SU-DHL-6 (cell line): ENCODE measurements at regions not wholly inside any gene's neighbourhood (a gene's known extent, or its start where the extent isn't known, plus 50 kb on each side); places are given as distances from the start of the nearest gene placed in this dataset.
"Not testable (repeated sequence)": the region's sequence is repeated elsewhere in the genome, so short reads cannot be mapped to it uniquely, and the experiment has no call there.

Experiments
- H2AFZ ChIP-seq: fragments of 200-600 bp; sonication (generic); 2 replicates; pipeline ENCODE4 v1.6.1; 2014; ENCODE audit warnings: low read depth, mild to moderate bottlenecking, moderate library complexity, mixed read lengths, antibody characterized with exemption, low read length; ENCODE audit not compliant: severe bottlenecking
- H3F3A ChIP-seq: fragments of 200-600 bp; shearing (Covaris generic); 2 replicates; pipeline ENCODE4 v1.6.0; 2016; ENCODE audit warnings: antibody characterized with exemption, mild to moderate bottlenecking; ENCODE audit not compliant: insufficient read depth
- H3K27ac ChIP-seq: fragments of 200-600 bp; sonication (generic); 2 replicates; pipeline ENCODE4 v1.5.1; 2016; ENCODE audit warnings: low read depth, mild to moderate bottlenecking, low read length, moderate library complexity, mixed read lengths
- H3K27me3 ChIP-seq: fragments of 200-600 bp; sonication (generic), shearing (Covaris generic); 2 replicates; pipeline ENCODE4 v1.6.0; 2014; ENCODE audit warnings: mild to moderate bottlenecking, low read length
- H3K36me3 ChIP-seq: fragments of 200-600 bp; sonication (generic); 2 replicates; pipeline ENCODE4 v1.6.1; 2014; ENCODE audit warnings: mild to moderate bottlenecking, low read length, mixed read lengths
- H3K4me2 ChIP-seq: fragments of 300-600, 200-600 bp; shearing (Covaris generic), sonication (generic); 2 replicates; pipeline ENCODE4 v1.6.0; 2014; ENCODE audit warnings: low read length, low read depth, mild to moderate bottlenecking; ENCODE audit not compliant: poor library complexity, severe bottlenecking
- H3K4me3 ChIP-seq: fragments of 200-600 bp; sonication (generic); 2 replicates; pipeline ENCODE4 v1.5.1; 2014; ENCODE audit warnings: antibody characterized with exemption, low read length, mild to moderate bottlenecking, mixed read lengths; ENCODE audit not compliant: insufficient read depth, poor library complexity, severe bottlenecking
- H3K79me2 ChIP-seq: fragments of 200-600 bp; sonication (generic); 2 replicates; pipeline ENCODE4 v1.6.1; 2014; ENCODE audit warnings: mild to moderate bottlenecking, low read length, moderate library complexity; ENCODE audit not compliant: insufficient read depth
- H3K9ac ChIP-seq: fragments of 200-600 bp; sonication (generic); 2 replicates; pipeline ENCODE4 v1.7.0; 2014; ENCODE audit warnings: mild to moderate bottlenecking, low read length
- H3K9me2 ChIP-seq: fragments of 200-600 bp; sonication (generic); replicated peaks from 2 replicates; pipeline ENCODE4 v1.6.1; 2014; ENCODE audit warnings: low read length; ENCODE audit not compliant: insufficient read depth
- H3K9me3 ChIP-seq: fragments of 200-600 bp; sonication (generic); 2 replicates; pipeline ENCODE4 v1.6.1; 2014; ENCODE audit warnings: low read length, mixed read lengths; ENCODE audit not compliant: insufficient read depth
- H4K20me1 ChIP-seq: fragments of 200-600 bp; sonication (generic); 2 replicates; pipeline ENCODE4 v1.6.1; 2014; ENCODE audit warnings: low read depth, mild to moderate bottlenecking, antibody characterized with exemption, low read length, moderate library complexity, mixed read lengths
- CTCF ChIP-seq: fragments of 200-600 bp; sonication (generic); IDR thresholded peaks from one replicate; pipeline ENCODE4 v1.5.1; 2017; ENCODE audit warnings: antibody characterized with exemption, mild to moderate bottlenecking, low read length, moderate library complexity; ENCODE audit not compliant: insufficient read depth, poor library complexity, severe bottlenecking
- EZH2phosphoT487 ChIP-seq: fragments of 200-600 bp; sonication (generic), shearing (Covaris generic); conservative IDR thresholded peaks from 2 replicates; pipeline ENCODE4 v1.6.1; 2018; ENCODE audit warnings: mild to moderate bottlenecking, antibody characterized with exemption, low read length, moderate library complexity, mixed read lengths

- H3K9ac ChIP-seq = no peak overlapping the region
- H3K9me3 ChIP-seq = no peaks in the 10 kb centered on the region
- no peak overlapping the region for H2AFZ ChIP-seq
- TF ChIP-seq CTCF = no peak
- no peak for TF ChIP-seq EZH2phosphoT487
- H3K4me3 ChIP-seq = no peak overlapping the region
- H3K27me3 ChIP-seq = no peaks in the 10 kb centered on the region
- no peaks in the 10 kb centered on the region for H3F3A ChIP-seq
- no peak overlapping the region for H3K27ac ChIP-seq
- no peaks in the 10 kb centered on the region for H3K9me2 ChIP-seq
- H4K20me1 ChIP-seq = no peaks in the 10 kb centered on the region
- no peak overlapping the region for H3K4me2 ChIP-seq
- H3K79me2 ChIP-seq = no peaks in the 10 kb centered on the region
- H3K36me3 ChIP-seq = no peaks in the 10 kb centered on the region
These were observed 57.8 kb upstream of the ANKRD30A start for GRCh38 chr10:37067576-37067975.

- not testable (repeated sequence) for H3K9ac ChIP-seq, H3K4me3 ChIP-seq, H3K36me3 ChIP-seq, H3K9me2 ChIP-seq, H3K4me2 ChIP-seq, H3K27me3 ChIP-seq, H4K20me1 ChIP-seq, H3K27ac ChIP-seq, H3K79me2 ChIP-seq, H3F3A ChIP-seq, H3K9me3 ChIP-seq, H2AFZ ChIP-seq
These were observed 63.1 kb upstream of the ANKRD30A start for GRCh38 chr10:37062296-37062695.

GRCh38 chr10:37057261-37057660 lies 68.1 kb upstream of the ANKRD30A start:
- H3K27me3 ChIP-seq = no peaks in the 10 kb centered on the region

GRCh38 chr10:37053476-37053875 lies 71.9 kb upstream of the ANKRD30A start:
- H3K4me3 ChIP-seq = no peak overlapping the region
- H3K36me3 ChIP-seq = no peaks in the 10 kb centered on the region
- H3K9ac ChIP-seq = no peak overlapping the region
- H3K9me2 ChIP-seq = no peaks in the 10 kb centered on the region
- no peaks in the 10 kb centered on the region for H3F3A ChIP-seq
- no peaks in the 10 kb centered on the region for H3K9me3 ChIP-seq
- TF ChIP-seq EZH2phosphoT487 (no peak), CTCF (no peak)
- H4K20me1 ChIP-seq = no peaks in the 10 kb centered on the region
- no peak overlapping the region for H3K4me2 ChIP-seq
- no peaks in the 10 kb centered on the region for H3K27me3 ChIP-seq
- no peak overlapping the region for H3K27ac ChIP-seq
- H3K79me2 ChIP-seq = no peaks in the 10 kb centered on the region
- H2AFZ ChIP-seq = no peak overlapping the region

More at GRCh38 chr10:37057261-37057660, 68.1 kb upstream of the ANKRD30A start:
- H3K4me3 ChIP-seq = no peak overlapping the region
- no peaks in the 10 kb centered on the region for H3K9me2 ChIP-seq
- no peaks in the 10 kb centered on the region for H3F3A ChIP-seq
- no peaks in the 10 kb centered on the region for H3K79me2 ChIP-seq
- no peak for TF ChIP-seq CTCF
- no peak for TF ChIP-seq EZH2phosphoT487
- no peak overlapping the region for H3K4me2 ChIP-seq
- no peak overlapping the region for H2AFZ ChIP-seq
- H3K9me3 ChIP-seq = no peaks in the 10 kb centered on the region
- no peaks in the 10 kb centered on the region for H4K20me1 ChIP-seq
- no peak overlapping the region for H3K27ac ChIP-seq
- no peak overlapping the region for H3K9ac ChIP-seq
- no peaks in the 10 kb centered on the region for H3K36me3 ChIP-seq

- not testable (repeated sequence) for H3K79me2 ChIP-seq, H4K20me1 ChIP-seq, H3K9me3 ChIP-seq, H3K36me3 ChIP-seq, H3K9ac ChIP-seq, H3K4me3 ChIP-seq, H3F3A ChIP-seq, H2AFZ ChIP-seq, H3K27ac ChIP-seq, H3K27me3 ChIP-seq, H3K9me2 ChIP-seq, H3K4me2 ChIP-seq
These were observed 75.4 kb upstream of the ANKRD30A start for GRCh38 chr10:37049982-37050381.

GRCh38 chr10:37044319-37044718 lies 81.1 kb upstream of the ANKRD30A start:
- not testable (repeated sequence) for H3K9me2 ChIP-seq, H3K27me3 ChIP-seq, H3K4me3 ChIP-seq, H3K9me3 ChIP-seq, H3K9ac ChIP-seq, H3K79me2 ChIP-seq, H3K27ac ChIP-seq, H3K4me2 ChIP-seq, H3K36me3 ChIP-seq, H2AFZ ChIP-seq, H4K20me1 ChIP-seq, H3F3A ChIP-seq
